ENCODE measurements at regions not wholly inside any gene's neighbourhood (a gene's known extent, or its start where the extent isn't known, plus 50 kb on each side); places are given as distances from the start of the nearest gene placed in this dataset.

- ATAC-seq (no peak), DNase-seq (ENCODE audit: low read depth, low spot score) (no peak), FAIRE-seq (no peak)
- no peaks in the 10 kb centered on the region for H4K20me1 ChIP-seq (ENCODE audit: control insufficient read depth, insufficient read depth)
- 0% methylated on average over 3 of the region's 3 CpGs for WGBS (ENCODE audit: insufficient coverage, insufficient replicate concordance, low lambda C conversion rate, missing lambda C conversion rate)
- RAD21 ChIA-PET (ENCODE audit: unreplicated experiment), result no interaction called here
- BruUV-seq (replicated peaks), result no TSS peak
- no peak overlapping the region for H2AFZ ChIP-seq (ENCODE audit: control insufficient read depth, low read depth, low read length)
- SMC1A ChIA-PET (ENCODE audit: uncharacterized antibody, unreplicated experiment), result no interaction called here
- peaks cover 11 to 15% of the 10 kb centered on the region in 2 experiments for H3K27me3 ChIP-seq (replicated peaks in 1 of 2; ENCODE audit: control insufficient read depth in 2 of 2, insufficient read depth in 2 of 2, low read length in 1 of 2)
- peaks cover 5% of the 10 kb centered on the region for H3K4me1 ChIP-seq (ENCODE audit: control insufficient read depth, insufficient read depth, low read length)
- no peak overlapping the region for H3K9ac ChIP-seq (ENCODE audit: control insufficient read depth, insufficient read depth, low read length)
- no peaks in the 10 kb centered on the region for H3K36me3 ChIP-seq (ENCODE audit: control insufficient read depth in 2 of 2, insufficient read depth in 2 of 2, low read length in 1 of 2)
- no peak overlapping the region for H3K4me2 ChIP-seq (ENCODE audit: control insufficient read depth, insufficient read depth)
- H3K79me2 ChIP-seq (ENCODE audit: control insufficient read depth, insufficient read depth, low read length), result no peaks in the 10 kb centered on the region
- H3K9me3 ChIP-seq (replicated peaks; ENCODE audit: control insufficient read depth, insufficient read depth, low read length), result no peaks in the 10 kb centered on the region
- intact Hi-C loops (cut with micrococcal nuclease; ENCODE audit: unreplicated experiment) (no loop called here), in situ Hi-C loops (cut with MboI) (no loop called here)
- no peak overlapping the region for H3K27ac ChIP-seq (ENCODE audit: control insufficient read depth, insufficient read depth)
- H3K4me3 ChIP-seq, result no peak overlapping the region
- CTCF ChIA-PET, result interaction anchor here (0.6 to 1.4 kb wide), 3 partner anchors 12 to 384 kb away, joined by 3 to 4 read pairs (median 3); no protein-coding TSS in a partner anchor
- POLR2A ChIA-PET, result no interaction called here
- TF ChIP-seq CBFB (IDR thresholded peaks at IDR 0.05; ENCODE audit: low read depth) (no peak), NR2C1 (IDR thresholded peaks at IDR 0.05) (no peak), MTA2 (IDR thresholded peaks at IDR 0.05; ENCODE audit: low read depth) (no peak), CTCF (IDR thresholded peaks at IDR 0.05 in 2 of 3, conservative IDR thresholded peaks at IDR 0.05 in 1 of 3; ENCODE audit: control insufficient read depth in 2 of 3, extremely low read depth in 1 of 3, insufficient read depth in 1 of 3, low read depth in 3 of 3, low read length in 3 of 3) (no peak), FOS (IDR thresholded peaks at IDR 0.05; ENCODE audit: borderline replicate concordance, extremely low read depth, insufficient read length) (no peak), FOXK2 (IDR thresholded peaks at IDR 0.05) (no peak), MYC (IDR thresholded peaks at IDR 0.05; ENCODE audit: insufficient read depth, insufficient read length, insufficient replicate concordance, low read length, severe bottlenecking) (no peak), ZNF217 (IDR thresholded peaks at IDR 0.05) (no peak), SIN3A (IDR thresholded peaks at IDR 0.05; ENCODE audit: low read depth, low read length) (no peak), TBL1XR1 (IDR thresholded peaks at IDR 0.05; ENCODE audit: low read depth, low read length) (no peak), TARDBP (IDR thresholded peaks at IDR 0.05; ENCODE audit: borderline replicate concordance) (no peak), IRF3 (IDR thresholded peaks at IDR 0.05) (no peak)
Observed at GRCh38 chr1:30819244-30819571, 61.6 kb upstream of the LAPTM5 start.

All from GM12878 (cell line).